Activated gamma-delta T cell (primary cell): ENCODE measurements at regions not wholly inside any gene's neighbourhood (a gene's known extent, or its start where the extent isn't known, plus 50 kb on each side); places are given as distances from the start of the nearest gene placed in this dataset.
"Not testable (repeated sequence)": the region's sequence is repeated elsewhere in the genome, so short reads cannot be mapped to it uniquely, and the experiment has no call there.

ENCODE experiments used
- DNase-seq: peaks from one replicate; lab custom pipeline; 2025; lab: John Stamatoyannopoulos, UW

DNA sequence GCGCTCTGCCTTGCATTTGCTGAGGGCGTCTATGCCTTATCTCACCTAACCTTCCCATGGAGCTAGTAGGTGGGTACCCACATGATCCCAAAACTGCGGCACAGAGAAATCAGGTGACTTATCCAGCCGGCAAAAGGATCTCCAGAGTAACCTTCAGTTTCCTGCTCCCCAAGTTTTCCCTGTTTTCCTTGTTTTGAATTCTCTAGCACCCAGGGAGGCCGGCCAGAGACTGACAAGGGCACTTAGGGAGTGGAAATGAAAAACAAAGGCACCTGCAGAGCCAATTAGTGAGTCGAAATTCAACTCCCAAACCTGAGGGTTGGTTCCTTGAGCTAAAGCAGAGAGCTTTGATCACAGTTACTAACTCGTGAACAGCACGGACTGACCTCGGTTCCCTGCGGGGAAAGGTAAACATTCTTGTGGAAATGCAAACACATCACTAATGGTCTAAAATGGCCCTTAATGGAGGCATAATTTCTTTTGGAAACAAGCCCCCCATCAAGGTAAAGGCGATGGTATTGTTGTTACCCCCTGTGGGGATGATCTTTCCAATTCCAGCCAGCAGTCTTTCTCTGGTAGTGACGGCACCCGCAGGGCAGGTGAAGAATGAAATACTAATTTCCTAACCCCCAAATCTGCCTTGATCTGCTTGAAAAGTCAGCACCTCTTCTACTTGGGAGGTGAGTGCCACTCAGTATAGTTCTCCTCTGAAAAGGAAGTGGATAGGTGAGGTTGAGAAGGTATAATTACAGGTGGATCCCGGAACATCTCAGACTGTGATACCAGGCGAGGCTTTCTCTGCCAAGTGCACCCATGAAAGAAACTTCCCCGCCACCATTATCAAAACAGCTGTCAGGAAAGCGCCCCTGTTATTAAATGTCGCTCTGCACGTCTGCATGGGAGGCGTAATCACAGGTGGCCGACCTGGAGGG lies 365.6 kb upstream of the AUTS2 start:
- DNase-seq: no peak

DNA sequence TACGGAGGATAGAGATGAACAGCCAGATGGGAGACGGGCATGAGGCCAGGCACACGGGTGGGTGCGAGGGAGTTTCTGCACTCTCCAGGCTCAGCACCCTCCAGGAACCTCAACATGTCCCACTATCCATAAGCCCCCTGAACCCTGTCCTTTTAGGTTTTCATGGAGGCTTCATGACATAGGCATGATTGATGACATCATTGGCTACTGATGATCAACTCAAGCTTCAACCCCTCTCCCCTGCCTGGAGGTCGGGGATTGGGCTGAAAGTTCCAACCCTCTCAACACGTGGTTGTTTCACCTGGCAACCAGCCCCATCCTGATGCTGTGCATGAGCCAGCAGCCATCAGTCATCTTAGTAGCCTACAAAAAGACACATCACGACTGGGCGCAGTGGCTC lies 360.7 kb upstream of the AUTS2 start:
- DNase-seq: no peak

DNA sequence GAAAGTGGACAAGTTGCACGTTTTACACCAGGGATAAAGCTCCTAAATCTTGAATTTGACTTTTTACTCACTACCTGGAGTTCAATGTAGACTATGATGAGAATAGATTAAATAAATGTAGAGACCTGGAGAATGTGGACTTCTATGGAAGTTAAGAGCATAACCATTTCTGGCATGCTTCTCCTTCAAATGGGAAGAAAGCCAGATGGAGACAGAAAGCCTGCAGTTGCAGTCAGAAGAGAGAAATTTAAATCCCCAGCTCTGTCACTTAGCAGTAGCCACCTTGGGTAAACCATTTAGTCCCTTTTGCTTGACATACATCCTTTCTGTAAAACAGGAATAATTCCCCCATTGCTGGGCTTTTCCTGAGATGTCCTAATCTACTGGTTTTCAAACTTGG lies 355.3 kb upstream of the AUTS2 start:
- DNase-seq: no peak

DNA sequence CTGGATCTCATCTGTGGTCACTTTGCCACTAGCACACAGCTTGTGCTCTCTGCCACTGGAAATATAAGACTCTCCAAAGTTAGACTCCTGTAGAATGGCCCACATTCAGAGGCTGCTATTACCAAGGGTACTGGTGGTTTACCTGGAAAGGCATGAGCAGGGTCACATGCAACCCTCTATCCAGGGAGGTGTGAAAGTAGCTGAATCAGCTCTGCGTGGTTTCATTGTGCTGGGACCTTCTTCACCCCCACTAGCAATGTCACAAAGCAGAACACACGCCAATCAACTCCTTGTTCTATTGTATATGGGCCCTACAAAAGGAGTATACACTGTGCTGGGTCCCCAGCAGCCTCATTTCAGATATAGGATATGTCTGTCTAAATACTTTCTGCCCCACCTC lies 353.6 kb upstream of the AUTS2 start:
- no peak for DNase-seq

DNA sequence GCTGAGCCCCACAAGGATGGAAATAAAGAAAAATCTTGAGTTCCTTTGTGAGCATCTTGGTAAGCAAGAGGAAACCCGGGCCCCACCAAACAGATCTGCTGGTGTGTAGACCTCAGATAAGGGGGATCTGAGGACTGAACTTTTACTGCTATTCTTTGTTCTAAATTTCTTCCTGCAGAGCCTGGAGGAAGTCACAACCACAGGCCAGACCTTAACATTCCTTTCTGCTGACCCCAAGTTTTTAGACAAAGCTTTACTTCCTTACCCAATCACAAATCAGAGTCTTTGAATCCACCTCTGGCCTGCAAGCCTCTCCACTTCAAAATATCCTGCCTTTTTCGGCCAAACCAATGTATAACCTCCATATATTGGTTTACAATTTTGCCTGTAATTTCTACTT lies 352.6 kb upstream of the AUTS2 start:
- no peak for DNase-seq

DNA sequence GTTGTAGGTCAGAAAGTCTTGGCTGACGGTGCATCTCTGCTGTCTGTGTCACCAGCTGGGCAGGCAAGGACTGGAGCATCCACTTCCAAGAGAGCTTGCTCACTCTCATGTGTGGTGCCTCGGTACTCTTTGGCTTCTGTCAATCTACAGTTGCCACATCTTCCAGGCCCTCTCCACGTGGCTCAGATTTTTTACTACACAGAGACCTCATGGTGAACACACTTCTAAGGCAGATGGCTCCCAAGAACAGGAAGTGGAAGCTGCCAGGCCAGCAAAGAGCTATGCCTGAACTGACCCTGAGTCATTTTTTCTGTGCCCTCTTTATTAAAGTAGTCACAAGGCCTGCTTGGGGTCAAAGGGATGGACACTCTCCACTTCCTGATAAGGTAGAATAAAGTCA lies 351.5 kb upstream of the AUTS2 start:
- no peak for DNase-seq

DNA sequence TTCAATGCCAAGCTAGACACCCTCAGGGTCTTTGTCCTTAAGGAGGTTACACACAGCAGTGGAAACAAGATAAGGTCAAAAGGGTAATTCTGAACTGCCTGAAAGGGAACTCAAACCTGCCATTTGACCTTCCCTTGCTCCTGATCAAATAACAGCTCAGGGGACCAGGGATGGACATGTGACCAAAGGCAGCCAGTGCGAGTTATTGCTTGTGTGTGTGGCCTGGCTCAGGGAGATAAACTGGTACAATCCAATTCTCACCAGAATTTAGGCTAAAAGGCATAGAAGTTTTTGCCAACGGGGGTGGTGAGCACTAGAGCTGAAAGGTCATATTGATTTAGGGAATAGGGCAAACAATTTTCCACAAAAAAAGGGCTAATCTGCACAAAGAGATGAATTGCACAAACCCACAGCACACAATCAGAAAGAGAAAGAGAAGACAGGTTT lies 349.9 kb upstream of the AUTS2 start:
- not testable (repeated sequence) for DNase-seq

DNA sequence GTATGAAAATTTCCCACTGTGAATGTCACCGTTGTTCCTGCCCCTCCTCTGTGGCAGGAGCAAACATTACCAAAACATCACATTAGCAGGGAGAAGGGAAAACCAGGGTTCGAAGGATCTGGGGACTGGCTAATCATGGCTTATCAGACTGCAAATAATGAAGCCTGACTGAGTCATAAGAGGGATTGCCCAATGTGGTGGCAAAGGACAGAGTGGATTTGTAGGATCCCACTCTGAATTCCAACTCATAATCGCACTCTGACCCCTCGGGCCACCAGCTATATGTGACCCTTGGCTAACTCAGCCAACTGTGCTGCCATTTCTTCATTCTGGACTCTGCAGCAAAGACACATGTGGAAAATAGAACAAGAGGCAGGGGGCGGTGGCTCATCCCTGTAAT lies 347.3 kb upstream of the AUTS2 start:
- no peak for DNase-seq

DNA sequence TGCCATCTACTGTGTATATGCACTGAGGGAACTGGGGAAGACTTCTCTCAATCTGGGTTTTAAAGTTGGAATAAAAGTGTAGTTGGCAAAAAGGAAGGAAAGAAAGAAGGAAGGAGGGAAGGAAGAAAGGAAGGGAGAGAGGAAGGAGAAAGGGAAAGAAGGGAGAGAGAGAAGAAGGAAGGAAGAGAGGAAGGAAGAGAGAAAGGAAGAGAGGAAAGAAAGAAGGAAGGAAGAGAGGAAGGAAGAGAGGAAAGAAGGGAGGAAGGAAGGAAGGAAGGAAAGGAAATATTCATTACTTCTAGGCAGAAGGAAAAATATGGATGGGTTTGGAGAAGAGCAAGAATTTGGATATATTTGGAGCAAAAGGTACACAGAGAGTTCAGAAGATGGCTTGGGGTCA lies 343.6 kb upstream of the AUTS2 start:
- no peak for DNase-seq

DNA sequence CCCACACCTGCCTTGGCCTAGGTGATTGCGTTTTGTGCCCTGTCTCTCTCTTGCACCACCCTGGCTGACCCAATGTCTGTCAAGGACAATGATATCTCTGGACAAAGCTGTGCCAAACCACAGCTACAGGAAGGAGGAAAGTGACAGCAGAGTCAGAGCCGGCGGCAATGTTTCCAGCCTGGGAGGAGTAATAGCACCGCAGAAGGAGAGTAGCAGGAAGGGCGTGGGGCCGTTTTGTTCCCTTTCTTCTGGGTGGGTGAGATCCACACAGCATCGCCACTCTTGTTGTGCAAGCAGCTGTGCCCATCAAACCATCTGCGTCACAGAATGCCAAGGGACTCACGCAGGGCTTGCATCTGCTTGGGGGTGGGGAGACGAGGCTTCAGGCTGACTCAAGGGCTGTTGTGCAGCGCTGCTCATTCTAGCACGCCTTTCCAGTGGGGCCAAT lies 341.6 kb upstream of the AUTS2 start:
- DNase-seq: no peak

DNA sequence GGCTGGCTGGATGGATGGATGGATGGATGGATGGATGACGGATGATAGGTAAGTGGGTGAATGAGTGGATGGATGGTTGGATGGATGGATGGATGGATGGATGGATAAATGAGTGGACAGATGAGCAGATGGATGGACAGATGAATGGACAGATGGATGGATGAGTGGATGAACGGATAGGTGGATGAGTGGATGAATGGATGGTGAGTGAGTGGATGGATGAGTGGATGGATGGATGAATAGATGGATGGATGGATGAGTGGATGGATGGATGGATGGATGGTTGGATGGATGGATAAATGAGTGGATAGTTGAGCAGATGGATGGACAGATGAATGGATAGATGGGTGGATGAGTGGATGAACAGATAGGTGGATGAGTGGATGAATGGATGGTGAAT lies 340.7 kb upstream of the AUTS2 start:
- no peak for DNase-seq

DNA sequence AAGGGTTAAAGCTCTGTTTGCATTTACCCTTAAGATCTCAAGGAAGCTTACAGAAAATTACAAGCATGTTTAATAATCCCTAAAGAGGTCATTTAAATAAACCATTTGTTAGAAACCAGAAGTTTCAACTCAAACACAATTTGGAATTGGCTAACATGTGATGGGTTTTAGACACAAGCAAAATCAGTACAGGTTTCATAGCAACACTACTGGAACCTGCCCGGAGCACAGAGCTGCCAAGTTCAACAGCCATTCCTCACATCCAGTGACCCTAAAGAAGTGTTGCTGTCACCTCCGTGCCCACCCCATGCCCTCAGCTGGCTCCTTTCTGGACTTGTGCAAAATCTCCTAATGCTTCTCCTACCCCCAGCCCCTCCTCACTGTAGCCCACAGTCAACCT lies 338.8 kb upstream of the AUTS2 start:
- no peak for DNase-seq

DNA sequence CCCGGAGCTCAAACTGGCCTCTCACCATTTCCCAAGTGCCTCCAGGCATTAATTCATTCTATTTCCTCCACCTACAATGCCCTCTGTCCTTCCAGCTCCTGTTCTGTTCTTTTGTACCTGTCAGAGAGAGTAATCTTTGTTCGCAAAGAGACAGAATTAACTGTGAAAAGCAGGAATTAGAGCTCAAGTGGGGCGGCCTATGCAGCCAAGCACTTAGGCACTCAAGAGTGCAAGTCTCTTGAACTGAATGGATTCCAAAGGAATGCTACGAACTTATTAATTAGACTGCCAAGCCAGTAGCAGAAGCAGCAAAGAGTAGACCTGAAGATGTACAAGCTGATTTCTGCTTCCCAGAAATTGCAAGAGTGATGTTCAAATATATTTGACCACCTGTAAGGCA lies 338.3 kb upstream of the AUTS2 start:
- no peak for DNase-seq

DNA sequence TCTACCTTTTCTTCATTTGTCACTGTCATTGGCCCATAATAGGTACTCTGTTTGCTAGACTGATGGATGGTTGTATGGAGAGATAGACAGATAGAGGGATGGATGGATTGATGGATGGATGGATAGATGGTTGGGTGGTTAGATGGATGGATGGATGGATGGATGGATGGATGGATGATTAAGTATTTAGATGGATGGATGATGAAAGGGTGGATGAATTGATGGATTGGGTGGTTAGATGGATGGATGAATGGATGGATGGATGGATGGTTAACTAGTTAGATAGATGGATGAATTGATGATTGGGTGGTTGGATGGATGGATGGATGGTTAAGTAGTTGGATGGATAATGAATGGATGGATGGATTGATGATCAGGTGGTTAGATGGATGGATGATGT lies 334.7 kb upstream of the AUTS2 start:
- no peak for DNase-seq

DNA sequence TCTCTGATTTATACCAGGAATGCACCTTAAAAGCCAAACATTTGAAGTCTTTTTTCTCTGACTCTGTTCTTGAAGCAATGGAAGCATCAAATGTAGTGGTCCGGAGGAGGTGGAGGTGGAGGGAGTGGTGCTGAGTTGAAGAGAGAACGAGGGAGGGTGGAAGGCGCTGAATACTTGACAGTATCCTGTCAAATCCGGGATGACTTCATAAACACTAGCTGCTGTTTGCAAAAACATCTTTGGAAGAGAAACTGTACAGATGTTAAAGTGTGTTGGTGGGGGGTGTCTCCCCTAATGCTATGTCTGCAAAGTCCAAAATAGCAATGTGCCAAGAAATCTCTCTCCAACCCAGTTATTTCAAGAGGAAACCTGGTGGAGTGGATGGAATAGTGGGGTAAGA lies 328.5 kb upstream of the AUTS2 start:
- no peak for DNase-seq

DNA sequence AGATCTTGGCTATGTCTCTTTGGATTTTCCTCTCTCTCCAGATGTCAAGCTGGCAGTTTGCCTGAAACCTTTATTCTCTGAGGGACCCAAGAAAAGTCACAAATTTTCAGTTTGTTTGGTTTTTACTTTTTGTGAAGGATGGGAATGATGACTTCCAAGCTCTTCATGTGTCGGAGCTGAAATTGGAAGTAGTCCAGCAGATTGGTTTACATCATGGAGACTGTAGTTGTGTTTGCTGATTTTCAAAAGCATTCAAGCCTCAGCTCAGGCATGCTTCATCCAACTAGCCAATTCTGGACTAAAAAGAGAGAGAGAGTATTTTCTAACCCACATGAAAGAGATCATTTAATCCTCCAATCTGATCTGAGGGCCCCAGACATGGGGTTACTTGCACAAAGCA lies 326.2 kb upstream of the AUTS2 start:
- no peak for DNase-seq

DNA sequence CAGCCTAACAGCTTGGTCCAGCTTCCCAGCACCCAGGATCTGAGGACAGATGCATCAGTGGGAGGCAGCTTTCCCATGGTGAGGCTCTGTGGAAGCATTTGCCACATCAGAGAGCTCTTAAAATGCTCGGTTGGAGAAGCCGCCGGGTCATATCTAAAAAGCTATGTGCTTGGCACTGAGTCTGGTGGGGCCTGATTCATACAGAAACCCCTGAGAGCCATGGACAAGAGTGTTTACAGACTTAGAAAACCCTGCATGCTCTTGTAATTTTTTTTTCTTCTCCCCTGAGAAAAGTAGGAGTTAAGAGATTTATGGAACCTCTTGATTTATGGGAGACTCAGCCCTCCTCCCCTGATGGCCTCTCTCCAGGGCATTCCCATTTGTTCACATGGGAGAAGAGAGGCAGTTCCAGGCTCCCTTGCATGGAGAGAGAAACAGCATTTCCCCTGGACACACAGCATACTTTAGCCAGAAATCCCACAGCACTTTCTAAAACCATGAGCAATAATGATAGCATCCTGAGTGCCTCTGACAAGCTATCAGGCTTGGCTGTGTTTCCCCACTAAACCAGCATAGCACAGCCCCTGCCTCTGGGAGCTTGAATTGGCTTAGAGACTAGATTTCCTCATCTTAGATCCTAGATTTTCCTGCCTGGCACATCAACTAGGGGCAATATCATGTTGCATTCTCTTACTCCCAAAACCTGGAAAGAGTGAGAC lies 322.1 kb upstream of the AUTS2 start:
- DNase-seq: no peak

DNA sequence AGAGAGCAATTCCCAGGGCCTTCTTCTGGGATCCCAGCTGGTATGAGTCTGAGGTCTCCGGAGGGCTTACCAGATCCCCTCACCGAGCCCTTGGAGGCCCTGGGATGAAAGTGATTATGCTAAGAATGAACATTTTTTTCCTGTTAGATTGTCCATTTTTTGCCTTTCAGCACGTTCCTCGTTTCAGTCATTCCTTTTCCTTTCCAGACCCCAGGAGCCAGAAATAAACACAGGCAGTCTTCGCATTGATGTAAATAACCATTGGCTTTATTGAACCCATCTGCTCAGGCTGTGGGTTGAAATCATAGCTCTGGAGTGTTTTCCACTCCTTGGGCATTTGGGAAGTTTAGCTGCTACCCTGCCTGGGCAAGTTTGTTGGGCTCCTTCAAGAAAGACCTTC lies 320.9 kb upstream of the AUTS2 start:
- no peak for DNase-seq

DNA sequence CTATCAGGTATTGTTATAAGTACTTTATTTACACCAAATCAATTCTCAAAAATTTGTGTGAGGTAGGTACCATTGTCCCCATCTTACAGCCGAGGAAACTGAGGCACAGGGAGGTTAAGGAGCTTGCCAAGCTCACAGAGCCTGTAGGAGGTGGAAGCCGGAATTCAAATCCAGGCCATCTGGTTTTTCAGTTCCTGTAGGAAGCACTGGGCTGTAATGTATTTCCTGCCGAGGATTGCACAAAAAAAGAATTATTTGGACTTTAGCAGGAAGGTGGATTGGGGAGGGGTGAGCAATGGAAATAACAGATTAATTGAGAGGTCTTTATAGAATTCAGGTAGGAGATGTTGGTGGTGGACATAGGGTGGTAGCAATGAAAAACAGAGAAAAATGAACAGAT lies 315.3 kb upstream of the AUTS2 start:
- no peak for DNase-seq

DNA sequence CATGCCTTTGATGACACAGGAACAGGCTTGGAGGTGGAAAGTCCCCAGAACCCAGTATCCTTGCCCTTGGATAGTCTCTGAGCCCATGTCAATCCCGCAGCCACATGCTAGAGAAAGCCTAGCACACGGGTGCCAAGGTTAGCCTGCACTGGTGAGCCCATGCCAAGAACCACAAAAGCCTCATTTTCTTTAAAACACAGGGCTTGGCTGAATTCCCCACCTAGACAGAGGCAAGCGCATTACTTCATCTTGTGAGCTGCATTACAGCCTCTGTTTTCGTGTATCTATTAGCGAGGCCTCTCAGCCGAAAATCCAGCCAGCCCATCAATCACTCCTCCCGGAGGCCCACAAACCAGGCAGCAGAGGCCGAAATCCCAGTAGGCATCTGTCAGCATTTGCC lies 314.9 kb upstream of the AUTS2 start:
- no peak for DNase-seq

DNA sequence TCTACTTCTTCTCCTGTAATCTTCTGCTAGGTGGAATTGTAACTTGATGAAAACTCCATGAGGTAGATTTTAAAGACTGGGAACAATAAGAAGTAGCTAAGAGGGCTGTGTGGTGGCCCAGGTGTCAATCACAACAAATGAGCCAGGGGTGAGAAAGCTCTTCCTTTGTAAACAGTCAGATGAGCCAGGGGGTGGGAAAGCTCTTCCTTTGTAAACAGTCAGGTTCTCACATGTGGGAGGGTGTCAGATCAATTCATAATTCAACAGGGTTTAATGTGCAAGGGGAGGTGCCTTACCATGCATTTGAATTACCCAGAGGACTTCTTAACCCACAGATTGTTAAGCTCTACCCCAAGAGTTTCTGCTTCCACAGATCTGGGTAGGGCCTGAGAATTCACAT lies 312.4 kb upstream of the AUTS2 start:
- no peak for DNase-seq

DNA sequence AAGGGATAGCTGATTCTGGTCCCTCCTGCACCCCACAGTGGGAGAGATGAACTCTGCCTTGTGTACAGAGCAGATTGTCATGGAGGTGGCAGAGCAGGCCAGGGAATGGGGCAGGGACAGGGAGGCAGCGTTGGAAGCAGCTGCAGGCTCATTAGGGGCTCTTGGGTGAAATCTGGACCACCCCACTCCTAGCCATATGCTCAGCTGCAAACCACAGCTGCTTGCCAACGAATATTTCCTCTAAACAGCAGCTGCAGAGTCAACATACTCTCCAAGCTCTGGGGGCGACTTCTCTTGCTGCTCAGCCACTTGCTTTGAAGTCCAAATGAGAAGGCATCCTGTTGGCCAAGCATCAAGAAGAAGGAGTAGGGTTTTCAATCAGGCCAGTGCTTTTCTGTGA lies 302.3 kb upstream of the AUTS2 start:
- DNase-seq: no peak

DNA sequence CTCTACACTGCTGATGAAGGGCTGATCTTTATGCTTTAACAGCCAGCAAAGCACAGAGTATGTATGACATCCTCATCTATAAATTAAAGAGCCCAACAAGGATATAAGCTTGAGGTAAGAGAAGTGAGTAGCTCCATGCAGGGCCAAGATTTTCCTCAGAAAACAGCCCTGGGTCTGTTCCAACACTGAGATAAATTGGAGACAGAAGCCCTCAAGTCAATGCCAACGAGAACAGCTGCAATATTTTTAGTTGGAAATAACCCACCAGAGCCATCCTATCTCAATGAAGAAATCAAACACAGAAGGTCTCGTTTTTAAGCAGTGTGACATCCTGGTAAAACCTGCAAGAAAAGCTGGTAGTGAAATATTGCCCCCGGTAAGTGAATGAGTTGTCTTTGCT lies 297.0 kb upstream of the AUTS2 start:
- DNase-seq: no peak
